Prostate gland (tissue), 2 donors: ENCODE measurements at regions not wholly inside any gene's neighbourhood (a gene's known extent, or its start where the extent isn't known, plus 50 kb on each side); places are given as distances from the start of the nearest gene placed in this dataset.
"Not testable (repeated sequence)": the region's sequence is repeated elsewhere in the genome, so short reads cannot be mapped to it uniquely, and the experiment has no call there.

ENCODE experiments used
- DNase-seq: peaks from one replicate; pipeline ENCODE4 v3.0.0-alpha.2; 2019; ENCODE audit warnings: low spot score
- H3K27ac ChIP-seq, 2 donors: fragments of 200-600 bp; sonication (generic); 2 replicates each; pipeline ENCODE4 v1.5.1; 2017 to 2019
- H3K27me3 ChIP-seq: fragments of 200-600 bp; sonication (generic); replicated peaks from 2 replicates; pipeline ENCODE4 v1.5.1; 2019; ENCODE audit not compliant: insufficient read depth
- H3K36me3 ChIP-seq, 2 donors: fragments of 200-600 bp; sonication (generic); 1 replicate in 1 of 2; 2 replicates in 1 of 2; pipeline versions ENCODE4 v1.5.1 to v1.8.1; 2017 to 2019
- H3K4me1 ChIP-seq: fragments of 200-600 bp; sonication (generic); replicated peaks from 2 replicates; pipeline ENCODE4 v1.5.1; 2019
- H3K4me3 ChIP-seq, 2 donors: fragments of 200-600 bp; sonication (generic); 2 replicates each; pipeline ENCODE4 v1.5.1; 2017 to 2019
- H3K9me3 ChIP-seq: fragments of 200-600 bp; sonication (generic); 2 replicates; pipeline ENCODE4 v1.5.1; 2017
- CTCF ChIP-seq, 4 experiments: fragments of 200-600 bp in 2 of 4; fragments of 450-650 bp in 2 of 4; sonication (generic) in 2 of 4; IDR thresholded peaks; 1 replicate in 3 of 4; 2 replicates in 1 of 4; pipeline ENCODE4 v1.5.1; 2016 to 2019; ENCODE audit warnings: antibody characterized with exemption in 4 of 4, mild to moderate bottlenecking in 2 of 4, moderate library complexity in 2 of 4
- POLR2A ChIP-seq: fragments of 450-650 bp; IDR thresholded peaks from one replicate; pipeline ENCODE4 v1.6.1; 2016; ENCODE audit warnings: antibody characterized with exemption, mild to moderate bottlenecking
- POLR2AphosphoS5 ChIP-seq: sonication (generic); formaldehyde crosslinking; IDR thresholded peaks from one replicate; pipeline ENCODE4 v1.6.1; 2017; ENCODE audit warnings: antibody characterized with exemption
- WGBS: methylation state at CpG from one replicate; pipeline ENCODE4 v1.1.5; 2018; 5-methylcytosine and 5-hydroxymethylcytosine counted together
- intact Hi-C: fragments of 100-400 bp; cut with DNase I; formaldehyde crosslinking; loops from one replicate; pipeline ENCODE4 v1.14.2; 2022

DNA sequence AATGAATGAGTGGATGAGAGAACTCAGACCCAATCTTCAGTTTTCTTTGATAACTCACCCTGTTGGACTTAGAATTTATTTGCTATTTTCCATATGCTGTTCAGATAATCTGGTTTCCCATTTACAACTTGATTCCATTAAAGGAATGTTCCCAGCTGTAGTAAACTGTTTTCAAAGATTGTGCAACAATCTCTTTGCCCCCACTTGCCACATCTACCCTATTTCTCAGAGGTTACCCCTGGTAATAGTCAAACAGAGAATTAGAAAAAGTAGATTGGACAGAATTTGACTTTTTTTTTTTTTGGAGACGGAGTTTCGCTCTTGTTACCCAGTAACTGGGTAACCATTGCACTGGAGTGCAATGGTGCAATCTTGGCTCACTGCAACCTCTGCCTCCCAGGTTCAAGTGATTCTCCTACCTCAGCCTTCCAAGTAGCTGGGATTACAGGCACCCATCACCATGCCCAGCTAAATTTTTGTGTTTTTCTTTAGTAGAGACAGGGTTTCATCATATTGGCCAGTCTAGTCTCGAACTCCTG lies 93.4 kb upstream of the SIX2 start:
- Histone ChIP-seq H3K9me3 (no peaks in the 10 kb centered on the region), H3K4me1 (no peaks in the 10 kb centered on the region), H3K27me3 (no peaks in the 10 kb centered on the region), H3K27ac (no peak overlapping the region), H3K4me3 (no peak overlapping the region), H3K36me3 (no peaks in the 10 kb centered on the region)
- DNase-seq = no peak
- 95% methylated on average over 3 of the region's 3 CpGs for WGBS
- TF ChIP-seq POLR2AphosphoS5 (no peak), CTCF (IDR thresholded peaks at IDR 0.05) (no peak), POLR2A (no peak)
- intact Hi-C loops = no loop called here

DNA sequence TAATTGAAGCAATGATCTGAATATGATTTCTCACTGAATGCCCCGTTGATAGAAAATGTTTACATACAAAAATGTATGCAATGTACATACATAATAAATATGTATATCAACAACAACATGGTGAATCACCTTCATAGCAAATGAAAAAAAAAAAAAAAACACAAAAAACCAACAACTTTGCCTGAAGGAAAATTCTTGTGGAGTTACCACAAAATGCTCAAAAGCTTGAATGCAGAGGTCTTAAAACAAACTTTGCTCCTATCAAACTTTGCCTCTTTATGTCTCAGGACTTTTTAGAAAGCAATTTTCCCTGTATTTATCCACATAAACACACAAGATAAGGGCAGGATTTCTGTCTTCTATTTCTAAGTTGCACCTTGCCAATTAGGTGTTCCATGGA lies 92.9 kb upstream of the SIX2 start:
- no peak overlapping the region for H3K27ac ChIP-seq
- DNase-seq = no peak
- no peak overlapping the region for H3K4me3 ChIP-seq
- no peaks in the 10 kb centered on the region for H3K9me3 ChIP-seq
- H3K36me3 ChIP-seq = no peaks in the 10 kb centered on the region
- 58% methylated on average over 1 of the region's 1 CpG for WGBS
- intact Hi-C loops = no loop called here
- no peaks in the 10 kb centered on the region for H3K27me3 ChIP-seq
- H3K4me1 ChIP-seq = no peaks in the 10 kb centered on the region
- TF ChIP-seq POLR2A = no peak
- no peak for TF ChIP-seq POLR2AphosphoS5
- TF ChIP-seq CTCF (IDR thresholded peaks at IDR 0.05) = no peak

GRCh38 chr2:45096996-45097395 lies 87.7 kb upstream of the SIX2 start:
- no peak overlapping the region for H3K4me3 ChIP-seq
- TF ChIP-seq POLR2A (no peak), POLR2AphosphoS5 (no peak), CTCF (IDR thresholded peaks at IDR 0.05) (no peak)
- no peaks in the 10 kb centered on the region for H3K36me3 ChIP-seq
- intact Hi-C loops = no loop called here
- H3K27ac ChIP-seq = no peak overlapping the region
- WGBS = 98% methylated on average over 6 of the region's 6 CpGs
- no peaks in the 10 kb centered on the region for H3K4me1 ChIP-seq
- no peaks in the 10 kb centered on the region for H3K27me3 ChIP-seq
- no peak for DNase-seq
- H3K9me3 ChIP-seq = no peaks in the 10 kb centered on the region

GRCh38 chr2:45096038-45096437 lies 86.8 kb upstream of the SIX2 start:
- H3K27ac ChIP-seq, H3K4me3 ChIP-seq, intact Hi-C loops, H3K27me3 ChIP-seq, DNase-seq, H3K36me3 ChIP-seq, H3K4me1 ChIP-seq, H3K9me3 ChIP-seq: not testable (repeated sequence)
- 95% methylated on average over 10 of the region's 10 CpGs for WGBS

DNA sequence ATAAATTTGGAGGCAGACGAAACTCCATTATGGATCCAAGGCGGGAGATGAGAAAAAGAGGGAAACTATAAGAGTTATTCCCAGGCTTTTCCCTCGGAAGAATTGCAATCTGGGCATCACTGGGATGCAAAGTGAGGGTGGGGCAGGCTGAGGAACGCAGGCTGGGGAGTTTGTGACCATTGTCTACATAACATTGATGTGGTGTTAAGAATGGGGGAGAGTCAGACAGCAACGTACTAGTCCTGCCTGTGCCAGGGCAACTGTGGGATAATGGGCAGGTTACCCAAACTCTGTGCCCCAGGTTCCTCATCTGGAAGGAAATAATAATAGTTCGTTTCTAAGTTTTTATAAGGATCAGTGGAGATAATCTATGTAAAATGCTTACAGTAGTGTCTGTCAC lies 84.4 kb upstream of the SIX2 start:
- DNase-seq = no peak
- WGBS = 66% methylated on average over 6 of the region's 6 CpGs

More for the DNA sequence above, 84.4 kb upstream of the SIX2 start:
- no peaks in the 10 kb centered on the region for H3K36me3 ChIP-seq
- no peak overlapping the region for H3K27ac ChIP-seq
- no peaks in the 10 kb centered on the region for H3K27me3 ChIP-seq
- H3K4me1 ChIP-seq = no peaks in the 10 kb centered on the region
- TF ChIP-seq CTCF (IDR thresholded peaks at IDR 0.05) (no peak), POLR2AphosphoS5 (no peak), POLR2A (no peak)
- H3K9me3 ChIP-seq = no peaks in the 10 kb centered on the region
- H3K4me3 ChIP-seq = no peak overlapping the region
- intact Hi-C loops = no loop called here
